ENCODE measurements at regions not wholly inside any gene's neighbourhood (a gene's known extent, or its start where the extent isn't known, plus 50 kb on each side); places are given as distances from the start of the nearest gene placed in this dataset.

DNA sequence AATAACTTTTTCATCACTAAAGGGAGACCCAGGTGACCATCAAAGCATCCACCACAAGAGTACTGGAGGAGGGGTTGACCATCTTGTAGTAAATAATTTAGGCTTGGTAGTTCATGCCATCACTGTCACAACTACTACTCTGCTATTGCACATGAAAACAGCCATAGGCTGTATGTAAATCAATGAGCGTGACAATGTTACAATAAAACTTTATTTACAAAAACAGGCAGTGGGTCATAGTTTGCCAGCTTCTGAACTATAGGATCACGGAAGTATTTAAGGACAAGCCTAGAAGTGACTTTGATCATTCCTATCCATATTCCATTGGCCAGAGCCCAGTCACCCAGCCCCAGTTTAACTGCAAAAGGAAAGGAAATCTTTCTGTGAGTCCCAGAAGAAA lies 153.4 kb downstream of the NUAK1 start:
- Histone ChIP-seq H3K27ac (ENCODE audit: low read depth, low read length, severe bottlenecking) (no peak overlapping the region), H3K4me3 (ENCODE audit: extremely low read depth, insufficient read depth, low read length, poor library complexity, severe bottlenecking) (no peak overlapping the region), H3K4me1 (ENCODE audit: control insufficient read depth, insufficient read depth, low read length, poor library complexity, severe bottlenecking) (no peaks in the 10 kb centered on the region), H3K9me3 (ENCODE audit: control insufficient read depth, low read length) (no peaks in the 10 kb centered on the region), H3K36me3 (ENCODE audit: control insufficient read depth, insufficient read depth, low read length) (no peaks in the 10 kb centered on the region)
- 67 to 94% methylated on average over 1 to 2 of the region's 2 CpGs for WGBS, 2 experiments (ENCODE audit: insufficient coverage in 2 of 2)

DNA sequence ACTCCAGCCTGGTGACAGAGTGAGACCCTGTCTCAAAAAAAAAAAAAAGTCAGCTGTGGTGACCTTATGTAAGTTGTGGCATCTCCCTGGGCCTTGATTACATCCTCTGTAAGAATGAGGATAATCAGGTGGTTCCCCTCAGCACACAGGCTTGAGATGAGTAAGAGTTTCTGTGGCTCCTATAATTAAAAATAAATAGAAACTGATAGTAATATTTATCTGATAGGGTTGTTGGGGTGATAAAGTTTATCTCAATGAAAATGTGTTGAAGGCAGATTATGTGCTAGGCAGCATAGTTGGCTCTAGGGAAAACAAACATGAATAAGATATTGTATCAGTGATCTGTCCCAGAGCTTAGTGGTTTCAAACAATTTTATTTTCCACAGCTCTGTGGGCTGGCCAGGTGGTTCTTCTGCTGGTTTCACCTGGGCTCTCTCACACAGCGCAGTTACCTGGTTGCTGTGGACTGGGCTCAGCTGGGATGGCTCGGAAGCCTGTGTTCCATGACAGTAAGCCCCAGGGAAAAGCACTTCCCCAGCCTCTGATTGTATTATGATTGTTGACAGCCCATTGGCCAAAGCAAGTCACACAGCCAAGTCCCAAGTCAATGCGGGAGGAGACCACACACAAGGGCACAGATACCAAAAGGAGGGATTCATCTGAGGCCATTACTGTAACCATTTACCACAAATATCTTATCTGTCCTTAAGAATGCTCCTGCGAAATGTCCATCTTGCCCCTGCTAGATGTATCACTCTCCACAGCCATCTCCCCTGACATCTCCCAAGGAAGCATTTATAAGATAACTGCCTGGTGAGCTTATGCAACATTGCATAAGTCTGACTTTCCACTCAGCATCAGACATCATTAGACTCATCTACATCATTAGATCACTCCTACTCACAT lies 151.7 kb downstream of the NUAK1 start:
- 85 to 90% methylated on average over 3 to 4 of the region's 4 CpGs for WGBS, 2 experiments (ENCODE audit: insufficient coverage in 2 of 2)
- no peaks in the 10 kb centered on the region for H3K36me3 ChIP-seq (ENCODE audit: control insufficient read depth, insufficient read depth, low read length)
- no peaks in the 10 kb centered on the region for H3K9me3 ChIP-seq (ENCODE audit: control insufficient read depth, low read length)
- no peak overlapping the region for H3K4me3 ChIP-seq (ENCODE audit: extremely low read depth, insufficient read depth, low read length, poor library complexity, severe bottlenecking)
- H3K4me1 ChIP-seq (ENCODE audit: control insufficient read depth, insufficient read depth, low read length, poor library complexity, severe bottlenecking), result no peaks in the 10 kb centered on the region
- no peak overlapping the region for H3K27ac ChIP-seq (ENCODE audit: low read depth, low read length, severe bottlenecking)

DNA sequence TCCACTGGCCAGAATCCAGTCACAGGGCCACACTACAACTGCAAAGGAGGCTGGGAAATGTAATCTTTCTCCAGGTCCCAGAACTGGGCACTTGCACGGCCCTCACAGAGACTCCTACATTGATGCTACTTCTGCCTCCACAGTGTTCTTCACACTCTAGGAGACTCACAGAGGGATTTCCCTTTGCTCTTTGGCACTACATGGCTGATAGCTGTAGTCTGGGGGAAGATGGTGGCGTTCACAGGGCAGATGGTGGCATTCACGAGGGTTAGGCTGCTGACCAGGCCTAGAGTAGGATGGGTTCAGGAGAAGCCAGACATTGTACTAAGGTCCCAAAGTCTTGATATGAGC lies 151.1 kb downstream of the NUAK1 start:
- no peak overlapping the region for H3K4me3 ChIP-seq (ENCODE audit: extremely low read depth, insufficient read depth, low read length, poor library complexity, severe bottlenecking)
- no peaks in the 10 kb centered on the region for H3K9me3 ChIP-seq (ENCODE audit: control insufficient read depth, low read length)
- 88 to 100% methylated on average over 2 to 3 of the region's 3 CpGs for WGBS, 2 experiments (ENCODE audit: insufficient coverage in 2 of 2)
- H3K36me3 ChIP-seq (ENCODE audit: control insufficient read depth, insufficient read depth, low read length), result no peaks in the 10 kb centered on the region
- H3K4me1 ChIP-seq (ENCODE audit: control insufficient read depth, insufficient read depth, low read length, poor library complexity, severe bottlenecking), result no peaks in the 10 kb centered on the region
- no peak overlapping the region for H3K27ac ChIP-seq (ENCODE audit: low read depth, low read length, severe bottlenecking)

DNA sequence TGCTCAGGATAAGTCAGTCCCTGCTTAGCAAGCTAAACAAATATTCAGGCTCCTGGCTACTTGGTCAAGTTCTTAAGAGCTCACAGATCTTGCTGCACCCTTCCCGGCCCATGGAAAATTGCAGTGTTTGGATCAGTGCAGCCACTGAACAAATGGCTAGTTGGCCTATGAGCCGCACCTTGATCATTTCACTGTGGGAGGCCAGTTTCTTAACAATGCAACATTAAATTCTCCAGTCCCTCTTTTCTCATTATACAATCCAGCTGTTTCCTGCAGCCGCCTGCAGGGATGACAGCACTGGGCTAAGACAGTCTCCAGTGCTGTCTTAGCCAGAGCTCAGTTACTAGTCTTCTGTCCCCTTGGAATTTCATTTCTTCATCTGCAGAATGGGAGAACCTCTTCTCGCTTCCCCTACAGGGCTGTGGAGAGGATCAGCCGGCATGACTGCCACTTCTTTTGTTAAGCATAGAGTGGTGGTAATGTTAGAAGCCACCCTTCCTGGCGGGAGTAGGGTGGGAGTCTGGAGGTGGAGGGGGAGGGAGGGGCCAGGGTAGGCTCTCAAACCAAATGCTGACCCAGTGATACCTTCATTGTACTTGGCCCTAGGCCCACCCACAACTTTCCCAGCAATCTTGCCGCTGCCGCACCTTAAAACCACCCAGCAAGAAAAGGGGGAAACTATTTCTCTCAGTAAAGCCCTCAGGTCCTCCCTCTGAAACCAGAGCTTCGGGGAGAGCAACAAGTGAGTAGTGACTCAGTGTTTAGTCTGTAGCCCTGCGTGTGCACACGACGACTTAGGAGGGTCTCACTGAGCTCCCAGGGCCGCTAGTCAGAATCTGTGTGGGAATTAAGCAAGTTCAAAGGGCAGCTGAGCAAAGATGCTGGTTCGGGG lies 145.7 kb downstream of the NUAK1 start:
- no peaks in the 10 kb centered on the region for H3K36me3 ChIP-seq (ENCODE audit: control insufficient read depth, insufficient read depth, low read length)
- no peaks in the 10 kb centered on the region for H3K9me3 ChIP-seq (ENCODE audit: control insufficient read depth, low read length)
- WGBS, 2 experiments (ENCODE audit: insufficient coverage in 2 of 2), result 61 to 68% methylated on average over 9 to 10 of the region's 14 CpGs
- H3K27ac ChIP-seq (ENCODE audit: low read depth, low read length, severe bottlenecking), result no peak overlapping the region
- H3K4me3 ChIP-seq (ENCODE audit: extremely low read depth, insufficient read depth, low read length, poor library complexity, severe bottlenecking), result no peak overlapping the region
- peaks cover 10% of the 10 kb centered on the region for H3K4me1 ChIP-seq (ENCODE audit: control insufficient read depth, insufficient read depth, low read length, poor library complexity, severe bottlenecking)

DNA sequence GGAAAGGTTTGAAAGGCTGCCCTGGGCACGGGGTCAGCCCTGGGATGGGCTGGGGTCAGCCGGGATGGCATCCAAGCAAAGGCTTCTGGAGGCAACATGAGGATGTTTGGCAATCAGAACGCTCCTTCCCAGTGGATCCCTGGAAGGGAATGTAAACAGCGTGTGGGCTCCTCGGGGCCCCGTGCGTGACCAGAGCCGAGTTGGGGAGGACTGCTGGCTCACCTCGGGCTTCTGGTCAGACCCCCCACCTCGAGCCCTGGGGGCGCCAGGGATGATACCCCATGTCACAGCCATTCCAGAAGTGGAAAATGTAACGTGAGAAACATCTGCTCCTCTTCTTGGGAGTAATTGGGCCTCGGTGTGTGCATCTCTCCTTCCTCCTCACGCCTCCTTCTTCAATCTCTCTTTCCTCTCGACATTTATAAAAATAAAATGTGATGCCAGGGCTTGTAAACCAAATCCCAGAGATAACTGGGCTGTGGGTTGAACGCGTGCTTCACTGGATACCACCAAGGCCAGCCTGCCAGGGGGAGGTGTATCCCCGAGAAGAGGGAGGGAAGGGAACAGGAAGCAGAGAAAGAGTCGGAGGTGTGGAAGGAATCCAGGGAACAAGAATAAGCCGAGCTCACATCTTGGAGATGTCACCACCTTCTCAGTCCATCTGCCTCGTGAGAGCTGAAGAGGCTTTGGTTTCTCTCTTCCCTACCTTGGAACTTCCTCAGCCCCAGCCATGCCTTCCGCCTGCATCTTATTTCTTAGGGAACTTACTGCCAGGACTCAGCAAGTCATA lies 144.8 kb downstream of the NUAK1 start:
- no peak overlapping the region for H3K27ac ChIP-seq (ENCODE audit: low read depth, low read length, severe bottlenecking)
- H3K36me3 ChIP-seq (ENCODE audit: control insufficient read depth, insufficient read depth, low read length), result no peaks in the 10 kb centered on the region
- WGBS, 2 experiments (ENCODE audit: insufficient coverage in 2 of 2), result 89 to 94% methylated on average over 13 to 18 of the region's 22 CpGs
- no peak overlapping the region for H3K4me3 ChIP-seq (ENCODE audit: extremely low read depth, insufficient read depth, low read length, poor library complexity, severe bottlenecking)
- H3K4me1 ChIP-seq (ENCODE audit: control insufficient read depth, insufficient read depth, low read length, poor library complexity, severe bottlenecking), result peaks cover 10% of the 10 kb centered on the region
- no peaks in the 10 kb centered on the region for H3K9me3 ChIP-seq (ENCODE audit: control insufficient read depth, low read length)

DNA sequence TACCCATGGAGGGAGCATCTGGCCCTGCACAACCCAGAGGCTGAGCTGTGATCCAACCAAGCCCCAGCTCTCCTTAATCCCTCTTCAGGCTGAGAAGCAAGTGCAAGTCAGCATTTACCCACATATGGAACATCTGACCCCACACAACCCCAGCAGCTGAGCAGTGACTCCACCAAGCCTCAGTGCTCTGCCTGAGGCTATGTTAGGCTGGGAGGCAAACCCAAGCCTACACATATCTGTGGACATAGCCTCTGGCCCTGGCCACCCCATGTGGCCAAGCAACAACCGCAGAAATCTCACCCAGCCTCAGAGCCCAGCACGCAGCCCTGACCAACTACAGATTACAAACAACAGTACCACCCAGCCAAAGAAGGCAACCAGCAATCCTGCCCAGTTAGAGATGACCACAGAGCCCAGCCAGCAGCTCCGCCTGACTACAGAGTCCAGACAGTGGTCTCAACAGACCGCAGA lies 142.8 kb downstream of the NUAK1 start:
- H3K4me3 ChIP-seq (ENCODE audit: extremely low read depth, insufficient read depth, low read length, poor library complexity, severe bottlenecking), result no peak overlapping the region
- no peaks in the 10 kb centered on the region for H3K36me3 ChIP-seq (ENCODE audit: control insufficient read depth, insufficient read depth, low read length)
- 83 to 96% methylated on average over 1 to 4 of the region's 4 CpGs for WGBS, 2 experiments (ENCODE audit: insufficient coverage in 2 of 2)
- peaks cover 16% of the 10 kb centered on the region for H3K4me1 ChIP-seq (ENCODE audit: control insufficient read depth, insufficient read depth, low read length, poor library complexity, severe bottlenecking)
- no peak overlapping the region for H3K27ac ChIP-seq (ENCODE audit: low read depth, low read length, severe bottlenecking)
- no peaks in the 10 kb centered on the region for H3K9me3 ChIP-seq (ENCODE audit: control insufficient read depth, low read length)

DNA sequence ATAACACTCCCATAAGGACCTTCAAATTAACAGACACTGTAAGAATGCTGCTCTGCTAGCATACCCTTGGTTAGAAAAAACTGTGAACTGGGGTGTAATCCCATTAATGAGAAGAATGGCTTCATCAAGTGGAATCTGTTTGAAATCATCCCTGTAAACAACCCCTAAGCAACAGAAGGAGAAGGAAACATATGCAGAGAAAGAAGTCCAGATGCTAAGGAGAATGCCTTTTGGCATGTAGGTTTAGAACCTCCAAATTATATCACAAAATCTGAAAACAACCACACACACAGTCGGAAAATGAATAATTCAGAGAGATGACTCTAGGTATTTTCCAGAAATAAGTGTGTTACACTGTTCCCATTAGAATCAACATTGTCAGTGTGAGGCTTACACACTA lies 140.2 kb downstream of the NUAK1 start:
- no CpG with 5 or more reads among the region's 1 CpG for WGBS, 2 experiments (ENCODE audit: insufficient coverage in 2 of 2)
- no peak overlapping the region for H3K4me3 ChIP-seq (ENCODE audit: extremely low read depth, insufficient read depth, low read length, poor library complexity, severe bottlenecking)
- peaks cover 10% of the 10 kb centered on the region for H3K4me1 ChIP-seq (ENCODE audit: control insufficient read depth, insufficient read depth, low read length, poor library complexity, severe bottlenecking)
- no peaks in the 10 kb centered on the region for H3K9me3 ChIP-seq (ENCODE audit: control insufficient read depth, low read length)
- no peak overlapping the region for H3K27ac ChIP-seq (ENCODE audit: low read depth, low read length, severe bottlenecking)
- no peaks in the 10 kb centered on the region for H3K36me3 ChIP-seq (ENCODE audit: control insufficient read depth, insufficient read depth, low read length)

DNA sequence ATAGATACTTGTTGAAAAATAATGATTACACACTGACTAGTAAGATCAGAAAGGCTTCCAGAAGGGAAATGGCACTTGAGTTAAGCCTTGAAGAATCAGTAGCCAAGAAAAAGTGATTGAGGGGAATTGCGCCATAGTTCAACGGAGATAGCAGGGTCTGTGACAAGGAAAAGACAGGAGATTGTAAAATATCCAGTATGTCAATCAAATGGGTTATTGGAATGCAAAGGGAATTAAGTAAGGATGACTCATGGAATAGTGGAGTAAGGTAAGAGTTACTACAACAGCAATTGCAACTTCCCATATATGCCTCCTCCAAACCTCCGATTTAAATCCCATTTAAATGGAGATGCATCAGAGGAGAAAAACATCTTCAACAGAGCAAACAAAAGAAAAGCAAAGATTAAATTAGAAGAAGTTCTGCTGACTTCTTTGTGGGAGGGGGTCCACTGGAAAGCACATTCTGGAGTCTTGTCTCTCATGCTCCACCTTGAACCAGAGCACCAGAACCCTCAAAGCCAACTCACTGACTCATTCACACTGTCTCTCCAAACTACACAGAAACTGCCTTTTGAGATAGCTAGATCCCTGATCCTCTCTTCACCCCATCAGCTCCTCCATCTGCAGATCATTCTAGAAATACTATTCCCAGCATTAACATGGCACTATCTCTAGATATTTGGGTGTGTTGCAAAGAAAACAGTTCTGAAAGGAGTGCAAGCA lies 138.2 kb downstream of the NUAK1 start:
- Histone ChIP-seq H3K27ac (ENCODE audit: low read depth, low read length, severe bottlenecking) (no peak overlapping the region), H3K4me1 (ENCODE audit: control insufficient read depth, insufficient read depth, low read length, poor library complexity, severe bottlenecking) (peaks cover 6% of the 10 kb centered on the region), H3K9me3 (ENCODE audit: control insufficient read depth, low read length) (peaks cover 11% of the 10 kb centered on the region), H3K36me3 (ENCODE audit: control insufficient read depth, insufficient read depth, low read length) (no peaks in the 10 kb centered on the region), H3K4me3 (ENCODE audit: extremely low read depth, insufficient read depth, low read length, poor library complexity, severe bottlenecking) (no peak overlapping the region)
- whole genome bisulfite sequencing, 2 experiments (ENCODE audit: insufficient coverage in 2 of 2), result 100% methylated on average over 2 of the region's 3 CpGs; no CpG with 5 or more reads in 1 of the 2 experiments

DNA sequence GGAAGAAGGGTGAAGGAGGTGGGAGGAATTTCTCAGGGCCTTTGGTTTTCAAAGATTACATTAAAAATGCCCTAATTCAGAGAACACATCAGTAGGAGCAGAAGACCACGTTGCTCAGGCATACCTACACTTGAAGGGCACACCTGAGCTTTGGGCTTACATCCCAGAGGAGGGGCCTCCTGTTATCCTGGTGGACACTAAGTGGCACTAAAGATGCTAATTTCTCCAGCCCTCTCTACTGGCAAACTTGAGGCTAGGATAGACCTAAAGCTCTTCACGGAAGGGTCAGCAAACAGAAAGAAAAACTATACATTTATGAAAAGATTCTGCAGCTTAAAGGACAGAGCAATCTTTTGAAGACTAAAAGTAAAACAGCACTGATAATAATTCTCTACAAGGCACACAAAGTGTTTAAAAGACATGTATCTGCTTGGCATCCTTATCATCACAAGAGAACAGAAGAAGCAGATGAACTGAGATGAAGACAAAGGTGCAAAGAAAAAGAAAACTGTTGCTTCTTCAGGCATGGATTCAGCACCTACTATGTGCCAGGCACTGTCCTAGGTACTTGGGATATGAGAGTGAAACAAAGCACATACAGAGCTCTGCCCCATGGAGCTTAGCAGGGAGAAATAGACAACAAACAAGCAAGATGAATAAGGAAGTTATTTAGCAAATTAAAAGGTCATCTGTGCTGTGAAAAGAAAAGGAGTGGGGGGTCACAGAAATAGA lies 137.5 kb downstream of the NUAK1 start:
- H3K4me1 ChIP-seq (ENCODE audit: control insufficient read depth, insufficient read depth, low read length, poor library complexity, severe bottlenecking), result peaks cover 6% of the 10 kb centered on the region
- no peak overlapping the region for H3K4me3 ChIP-seq (ENCODE audit: extremely low read depth, insufficient read depth, low read length, poor library complexity, severe bottlenecking)
- H3K27ac ChIP-seq (ENCODE audit: low read depth, low read length, severe bottlenecking), result no peak overlapping the region
- WGBS, 2 experiments (ENCODE audit: insufficient coverage in 2 of 2), result 80 to 86% methylated on average over 1 to 2 of the region's 2 CpGs
- peaks cover 11% of the 10 kb centered on the region for H3K9me3 ChIP-seq (ENCODE audit: control insufficient read depth, low read length)
- no peaks in the 10 kb centered on the region for H3K36me3 ChIP-seq (ENCODE audit: control insufficient read depth, insufficient read depth, low read length)

All from mesodermal cell (in vitro differentiated cells).